GM12892 (cell line): ENCODE measurements at regions not wholly inside any gene's neighbourhood (a gene's known extent, or its start where the extent isn't known, plus 50 kb on each side); places are given as distances from the start of the nearest gene placed in this dataset.

Experiments
- DNase-seq: peaks from one replicate; pipeline ENCODE4 v3.0.0; 2011; ENCODE audit not compliant: insufficient read length
- FAIRE-seq: peaks from 2 replicates; lab custom pipeline; 2011; peaks lifted over from hg19 to GRCh38; lab: Jason Lieb, UNC
- POLR2A ChIP-seq: IDR thresholded peaks from 2 replicates; pipeline ENCODE4 v1.6.1; 2011; ENCODE audit warnings: low read depth, low read length, control low read depth
- POLR2AphosphoS5 ChIP-seq: IDR thresholded peaks from 2 replicates; pipeline ENCODE4 v1.6.1; 2011; ENCODE audit warnings: low read depth, low read length, control low read depth
- TAF1 ChIP-seq: IDR thresholded peaks from 2 replicates; pipeline ENCODE4 v1.6.1; 2011; ENCODE audit warnings: low read depth, mild to moderate bottlenecking, control low read depth, low read length, borderline replicate concordance

GRCh38 chr2:145864501-145864900 lies 1344.6 kb upstream of the ZEB2 start:
- FAIRE-seq (no peak), DNase-seq (no peak)

GRCh38 chr2:145861940-145862339 lies 1342.0 kb upstream of the ZEB2 start:
- DNase-seq (no peak), FAIRE-seq (no peak)
- no peak for TF ChIP-seq POLR2AphosphoS5
- TF ChIP-seq POLR2A = no peak
- no peak for TF ChIP-seq TAF1

More at GRCh38 chr2:145864501-145864900, 1344.6 kb upstream of the ZEB2 start:
- TF ChIP-seq POLR2AphosphoS5 = no peak
- no peak for TF ChIP-seq TAF1
- no peak for TF ChIP-seq POLR2A

- FAIRE-seq = no peak
- TF ChIP-seq POLR2A (no peak), TAF1 (no peak), POLR2AphosphoS5 (no peak)
These were observed 1340.2 kb upstream of the ZEB2 start for GRCh38 chr2:145860083-145860482.

GRCh38 chr2:145855142-145855541 lies 1335.2 kb upstream of the ZEB2 start:
- FAIRE-seq (no peak), DNase-seq (no peak)
- TF ChIP-seq TAF1 = no peak
- no peak for TF ChIP-seq POLR2AphosphoS5
- TF ChIP-seq POLR2A = no peak

More at GRCh38 chr2:145860083-145860482, 1340.2 kb upstream of the ZEB2 start:
- DNase-seq = no peak

- TF ChIP-seq POLR2A = no peak
- TF ChIP-seq POLR2AphosphoS5 = no peak
- TF ChIP-seq TAF1 = no peak
- FAIRE-seq (no peak), DNase-seq (no peak)
These were observed 1334.3 kb upstream of the ZEB2 start for GRCh38 chr2:145854039-145854755.

GRCh38 chr2:145851730-145852129 lies 1331.8 kb upstream of the ZEB2 start:
- no peak for DNase-seq
- FAIRE-seq = no peak
- TF ChIP-seq POLR2A = no peak
- TF ChIP-seq POLR2AphosphoS5 = no peak
- TF ChIP-seq TAF1 = no peak

- no peak for DNase-seq
- TF ChIP-seq POLR2AphosphoS5 (no peak), POLR2A (no peak), TAF1 (no peak)
These were observed 1329.5 kb upstream of the ZEB2 start for GRCh38 chr2:145849466-145849865.

GRCh38 chr2:145846982-145847381 lies 1327.1 kb upstream of the ZEB2 start:
- no peak for DNase-seq
- no peak for FAIRE-seq
- TF ChIP-seq POLR2AphosphoS5 = no peak

More at GRCh38 chr2:145849466-145849865, 1329.5 kb upstream of the ZEB2 start:
- no peak for FAIRE-seq

GRCh38 chr2:145845923-145846322 lies 1326.0 kb upstream of the ZEB2 start:
- no peak for FAIRE-seq
- TF ChIP-seq POLR2A (no peak), POLR2AphosphoS5 (no peak), TAF1 (no peak)

GRCh38 chr2:145845207-145845894 lies 1325.4 kb upstream of the ZEB2 start:
- DNase-seq (no peak), FAIRE-seq (no peak)
- TF ChIP-seq POLR2AphosphoS5 (no peak), TAF1 (no peak), POLR2A (no peak)

More at GRCh38 chr2:145845923-145846322, 1326.0 kb upstream of the ZEB2 start:
- DNase-seq = no peak

GRCh38 chr2:145841973-145842372 lies 1322.1 kb upstream of the ZEB2 start:
- TF ChIP-seq POLR2A (no peak), TAF1 (no peak), POLR2AphosphoS5 (no peak)
- FAIRE-seq (no peak), DNase-seq (no peak)

- TF ChIP-seq TAF1 (no peak), POLR2AphosphoS5 (no peak), POLR2A (no peak)
- no peak for FAIRE-seq
- DNase-seq = no peak
These were observed 1317.1 kb upstream of the ZEB2 start for GRCh38 chr2:145836986-145837385.
